Peyer's patch (tissue), 4 donors: ENCODE measurements at regions not wholly inside any gene's neighbourhood (a gene's known extent, or its start where the extent isn't known, plus 50 kb on each side); places are given as distances from the start of the nearest gene placed in this dataset.

ENCODE experiments used
- POLR2A ChIP-seq, 2 donors: fragments of 450-650 bp; IDR thresholded peaks; one replicate each; pipeline ENCODE4 v1.5.1; 2017; ENCODE audit warnings: antibody characterized with exemption in 2 of 2, mild to moderate bottlenecking in 2 of 2, moderate library complexity in 2 of 2
- TF ChIP-seq, protein P1 (sequence below), 6 experiments: fragments of 450-650 bp in 4 of 6; fragments of 200-600 bp in 2 of 6; sonication (generic) in 1 of 6; IDR thresholded peaks; one replicate each; pipeline ENCODE4 v1.5.1; 2017 to 2019; ENCODE audit warnings: antibody characterized with exemption in 6 of 6, mild to moderate bottlenecking in 3 of 6, moderate library complexity in 1 of 6

DNA sequence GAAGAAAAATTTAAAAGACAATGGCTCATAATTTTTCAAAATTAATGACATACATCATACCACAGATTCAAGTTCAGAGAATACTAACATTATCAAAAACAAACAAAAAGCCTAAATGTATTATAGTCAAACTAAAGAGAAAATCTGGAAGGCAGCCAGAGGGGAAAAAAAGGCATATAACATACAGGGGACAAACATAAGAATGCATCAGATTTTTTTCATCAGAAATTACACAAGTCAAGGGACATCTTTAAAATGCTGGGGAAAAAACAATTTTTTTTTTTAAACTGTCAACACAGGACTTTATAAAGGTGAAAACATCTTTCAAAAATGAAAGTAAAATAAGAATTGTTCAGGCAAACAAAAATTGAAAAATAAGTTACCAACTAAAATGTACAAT is 478.4 kb upstream of the PLXNA2 start:
- TF ChIP-seq, protein P1, sequence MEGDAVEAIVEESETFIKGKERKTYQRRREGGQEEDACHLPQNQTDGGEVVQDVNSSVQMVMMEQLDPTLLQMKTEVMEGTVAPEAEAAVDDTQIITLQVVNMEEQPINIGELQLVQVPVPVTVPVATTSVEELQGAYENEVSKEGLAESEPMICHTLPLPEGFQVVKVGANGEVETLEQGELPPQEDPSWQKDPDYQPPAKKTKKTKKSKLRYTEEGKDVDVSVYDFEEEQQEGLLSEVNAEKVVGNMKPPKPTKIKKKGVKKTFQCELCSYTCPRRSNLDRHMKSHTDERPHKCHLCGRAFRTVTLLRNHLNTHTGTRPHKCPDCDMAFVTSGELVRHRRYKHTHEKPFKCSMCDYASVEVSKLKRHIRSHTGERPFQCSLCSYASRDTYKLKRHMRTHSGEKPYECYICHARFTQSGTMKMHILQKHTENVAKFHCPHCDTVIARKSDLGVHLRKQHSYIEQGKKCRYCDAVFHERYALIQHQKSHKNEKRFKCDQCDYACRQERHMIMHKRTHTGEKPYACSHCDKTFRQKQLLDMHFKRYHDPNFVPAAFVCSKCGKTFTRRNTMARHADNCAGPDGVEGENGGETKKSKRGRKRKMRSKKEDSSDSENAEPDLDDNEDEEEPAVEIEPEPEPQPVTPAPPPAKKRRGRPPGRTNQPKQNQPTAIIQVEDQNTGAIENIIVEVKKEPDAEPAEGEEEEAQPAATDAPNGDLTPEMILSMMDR (IDR thresholded peaks at IDR 0.05) = no peak
- TF ChIP-seq POLR2A (IDR thresholded peaks at IDR 0.05) = no peak
